ENCODE measurements at regions not wholly inside any gene's neighbourhood (a gene's known extent, or its start where the extent isn't known, plus 50 kb on each side); places are given as distances from the start of the nearest gene placed in this dataset.

DNA sequence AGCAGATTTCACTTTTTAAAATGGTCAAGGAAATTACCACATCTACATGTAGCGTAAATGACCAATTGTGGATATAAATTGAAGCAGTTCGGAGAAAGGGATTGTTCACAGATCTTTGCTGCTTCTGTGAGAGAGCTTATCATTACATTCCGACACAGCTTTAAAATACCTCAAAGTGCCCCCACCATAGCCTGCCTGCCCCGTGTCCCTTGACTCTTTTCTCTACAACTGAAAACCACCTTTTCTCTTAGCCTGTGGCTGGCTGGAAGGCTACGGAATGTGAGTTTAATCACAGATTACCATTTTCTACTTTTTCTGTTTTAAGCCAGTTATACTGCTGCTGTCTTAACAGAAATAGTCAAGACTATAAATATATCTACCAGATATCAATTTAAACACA lies 347.2 kb upstream of the MAP3K7 start:
- H3K9me3 Mint-ChIP-seq: no peaks in the 10 kb centered on the region
- H3K36me3 Mint-ChIP-seq (ENCODE audit: low read depth): no peaks in the 10 kb centered on the region
- ATAC-seq (no peak), DNase-seq (no peak)
- H3K27me3 Mint-ChIP-seq: peaks cover 4% of the 10 kb centered on the region
- H3K27ac Mint-ChIP-seq: no peak overlapping the region
- no peaks in the 10 kb centered on the region for H3K4me1 Mint-ChIP-seq
- no peak overlapping the region for H3K4me3 Mint-ChIP-seq

GRCh38 chr6:90932351-90932750 lies 345.5 kb upstream of the MAP3K7 start:
- H3K27ac Mint-ChIP-seq: no peak overlapping the region

GRCh38 chr6:90928051-90928450 lies 341.2 kb upstream of the MAP3K7 start:
- ATAC-seq: no peak
- H3K4me1 Mint-ChIP-seq: no peaks in the 10 kb centered on the region
- H3K27ac Mint-ChIP-seq: no peak overlapping the region
- H3K27me3 Mint-ChIP-seq: peaks cover 4% of the 10 kb centered on the region
- H3K4me3 Mint-ChIP-seq: no peak overlapping the region
- H3K9me3 Mint-ChIP-seq: no peaks in the 10 kb centered on the region
- no peak for DNase-seq
- H3K36me3 Mint-ChIP-seq (ENCODE audit: low read depth): no peaks in the 10 kb centered on the region

More at GRCh38 chr6:90932351-90932750, 345.5 kb upstream of the MAP3K7 start:
- Mint-ChIP-seq H3K36me3 (ENCODE audit: low read depth) (no peaks in the 10 kb centered on the region), H3K4me3 (no peak overlapping the region), H3K4me1 (no peaks in the 10 kb centered on the region), H3K27me3 (peaks cover 4% of the 10 kb centered on the region), H3K9me3 (no peaks in the 10 kb centered on the region)
- ATAC-seq (no peak), DNase-seq (no peak)

- Mint-ChIP-seq H3K27me3 (peaks cover 2% of the 10 kb centered on the region), H3K4me1 (no peaks in the 10 kb centered on the region), H3K9me3 (no peaks in the 10 kb centered on the region), H3K27ac (no peak overlapping the region), H3K4me3 (no peak overlapping the region), H3K36me3 (ENCODE audit: low read depth) (no peaks in the 10 kb centered on the region)
- ATAC-seq: no peak
- no peak for DNase-seq
Observed at GRCh38 chr6:90925726-90926125, 338.9 kb upstream of the MAP3K7 start.

- H3K4me1 Mint-ChIP-seq: no peaks in the 10 kb centered on the region
- no peak overlapping the region for H3K27ac Mint-ChIP-seq
- no peaks in the 10 kb centered on the region for H3K9me3 Mint-ChIP-seq
- H3K27me3 Mint-ChIP-seq: peaks cover 2% of the 10 kb centered on the region
- ATAC-seq (no peak), DNase-seq (no peak)
- H3K36me3 Mint-ChIP-seq (ENCODE audit: low read depth): no peaks in the 10 kb centered on the region
- no peak overlapping the region for H3K4me3 Mint-ChIP-seq
Observed at GRCh38 chr6:90922325-90922724, 335.5 kb upstream of the MAP3K7 start.

GRCh38 chr6:90918361-90918760 lies 331.5 kb upstream of the MAP3K7 start:
- Mint-ChIP-seq H3K27ac (no peak overlapping the region), H3K4me1 (no peaks in the 10 kb centered on the region), H3K36me3 (ENCODE audit: low read depth) (no peaks in the 10 kb centered on the region), H3K9me3 (no peaks in the 10 kb centered on the region), H3K27me3 (peaks cover 2% of the 10 kb centered on the region), H3K4me3 (no peak overlapping the region)
- DNase-seq: no peak
- ATAC-seq: no peak

DNA sequence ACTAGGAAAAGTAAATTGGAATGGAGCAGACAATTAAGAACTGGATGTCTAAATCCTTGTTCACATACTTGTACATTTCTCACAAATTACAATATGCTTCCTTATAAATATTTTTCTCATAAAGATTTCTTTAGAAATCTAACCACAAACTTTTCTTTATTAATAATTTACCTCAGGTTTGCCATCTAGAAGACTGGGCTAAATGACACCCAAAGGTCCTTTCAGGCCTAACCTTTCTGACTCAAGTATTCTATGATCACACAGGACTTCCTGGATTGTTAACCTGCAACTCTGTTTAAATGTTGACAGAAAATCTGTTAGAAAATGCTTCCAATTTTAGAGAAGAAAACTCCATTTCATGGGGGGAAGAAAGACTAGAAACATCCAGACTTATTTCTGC lies 330.5 kb upstream of the MAP3K7 start:
- ATAC-seq: no peak
- Mint-ChIP-seq H3K27me3 (peaks cover 2% of the 10 kb centered on the region), H3K4me3 (no peak overlapping the region), H3K4me1 (no peaks in the 10 kb centered on the region), H3K36me3 (ENCODE audit: low read depth) (no peaks in the 10 kb centered on the region), H3K9me3 (no peaks in the 10 kb centered on the region), H3K27ac (no peak overlapping the region)
- no peak for DNase-seq

GRCh38 chr6:90916968-90917367 lies 330.1 kb upstream of the MAP3K7 start:
- no peaks in the 10 kb centered on the region for H3K4me1 Mint-ChIP-seq
- H3K36me3 Mint-ChIP-seq (ENCODE audit: low read depth): no peaks in the 10 kb centered on the region
- DNase-seq: no peak
- no peak for ATAC-seq
- no peak overlapping the region for H3K4me3 Mint-ChIP-seq
- H3K27ac Mint-ChIP-seq: no peak overlapping the region
- no peaks in the 10 kb centered on the region for H3K9me3 Mint-ChIP-seq
- H3K27me3 Mint-ChIP-seq: peaks cover 2% of the 10 kb centered on the region

DNA sequence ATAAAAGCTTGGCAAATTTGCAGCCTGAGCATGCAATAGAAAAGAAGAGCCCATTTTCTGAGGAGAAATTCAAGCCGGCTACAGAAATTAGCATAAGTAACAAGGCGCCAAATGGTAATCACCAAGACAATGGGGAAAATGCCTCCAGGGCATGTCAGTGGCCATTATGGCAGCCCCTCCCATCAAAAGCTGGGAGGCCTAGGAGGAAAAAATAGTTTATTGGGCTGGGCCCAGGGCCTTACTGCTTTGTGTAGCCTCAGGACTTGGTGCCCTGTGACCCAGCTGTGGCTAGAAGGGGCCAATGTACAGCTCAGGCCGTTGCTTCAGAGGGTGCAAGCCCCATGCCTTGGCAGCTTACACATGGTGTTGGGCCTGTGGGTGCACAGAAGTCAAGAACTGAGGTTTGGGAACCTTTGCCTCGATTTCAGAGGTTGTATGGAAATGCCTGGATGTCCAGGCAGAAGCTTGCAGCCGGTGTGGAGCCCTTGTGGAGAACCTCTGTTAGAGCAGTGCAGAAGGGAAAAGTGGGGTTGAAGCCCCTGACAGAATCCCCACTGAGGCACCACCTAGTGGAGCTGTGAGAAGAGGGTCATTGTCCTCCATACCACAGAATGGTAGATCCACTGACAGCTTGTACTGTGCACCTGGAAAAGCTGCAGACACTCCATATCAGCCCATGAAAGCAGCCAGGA lies 328.5 kb upstream of the MAP3K7 start:
- ATAC-seq (no peak), DNase-seq (no peak)
- Mint-ChIP-seq H3K27ac (no peak overlapping the region), H3K27me3 (peaks cover 5% of the 10 kb centered on the region), H3K4me3 (no peak overlapping the region), H3K4me1 (no peaks in the 10 kb centered on the region), H3K9me3 (no peaks in the 10 kb centered on the region), H3K36me3 (ENCODE audit: low read depth) (no peaks in the 10 kb centered on the region)

GRCh38 chr6:90914312-90914711 lies 327.4 kb upstream of the MAP3K7 start:
- ATAC-seq: no peak
- Mint-ChIP-seq H3K27me3 (peaks cover 5% of the 10 kb centered on the region), H3K4me1 (no peaks in the 10 kb centered on the region), H3K27ac (no peak overlapping the region), H3K4me3 (no peak overlapping the region), H3K9me3 (no peaks in the 10 kb centered on the region), H3K36me3 (ENCODE audit: low read depth) (no peaks in the 10 kb centered on the region)
- no peak for DNase-seq

DNA sequence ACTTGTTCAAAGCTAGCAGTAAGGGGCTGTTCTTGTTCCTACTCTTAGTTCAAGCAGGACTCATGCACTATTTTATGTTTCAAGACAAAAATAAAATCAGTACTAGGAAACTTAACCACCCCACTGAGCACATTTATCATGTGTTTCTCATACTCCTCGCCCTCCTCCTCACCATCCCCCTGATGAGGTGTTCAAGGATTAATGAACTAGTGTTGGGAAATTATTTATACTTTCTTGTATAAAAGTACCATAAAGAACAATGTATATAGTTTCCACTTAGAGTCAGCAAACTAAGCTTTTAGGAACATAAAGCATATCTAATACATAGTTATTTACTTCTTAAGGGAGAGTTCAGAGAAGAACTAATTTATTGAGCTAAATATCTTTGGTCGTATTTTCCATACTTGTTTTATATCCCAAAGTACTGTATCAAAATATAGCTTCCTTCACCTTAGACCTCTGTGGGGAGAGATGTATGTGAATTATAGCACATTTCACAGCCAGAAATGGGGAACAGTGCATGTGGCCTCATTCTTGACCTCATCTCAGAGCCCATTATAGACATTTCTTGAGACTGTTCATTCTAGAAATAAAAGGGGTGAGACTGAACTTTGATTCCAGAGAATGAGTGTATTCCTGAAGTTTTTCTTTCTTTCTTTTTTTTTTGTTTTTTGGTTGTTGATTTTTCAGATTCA lies 326.5 kb upstream of the MAP3K7 start:
- DNase-seq: no peak
- Mint-ChIP-seq H3K4me3 (no peak overlapping the region), H3K4me1 (no peaks in the 10 kb centered on the region), H3K27ac (no peak overlapping the region), H3K9me3 (no peaks in the 10 kb centered on the region), H3K27me3 (peaks cover 5% of the 10 kb centered on the region), H3K36me3 (ENCODE audit: low read depth) (no peaks in the 10 kb centered on the region)
- no peak for ATAC-seq

- Mint-ChIP-seq H3K4me3 (no peak overlapping the region), H3K27ac (no peak overlapping the region), H3K27me3 (peaks cover 5% of the 10 kb centered on the region), H3K4me1 (no peaks in the 10 kb centered on the region), H3K36me3 (ENCODE audit: low read depth) (no peaks in the 10 kb centered on the region), H3K9me3 (no peaks in the 10 kb centered on the region)
- DNase-seq: no peak
- ATAC-seq: no peak
Observed at GRCh38 chr6:90911642-90912041, 324.8 kb upstream of the MAP3K7 start.

DNA sequence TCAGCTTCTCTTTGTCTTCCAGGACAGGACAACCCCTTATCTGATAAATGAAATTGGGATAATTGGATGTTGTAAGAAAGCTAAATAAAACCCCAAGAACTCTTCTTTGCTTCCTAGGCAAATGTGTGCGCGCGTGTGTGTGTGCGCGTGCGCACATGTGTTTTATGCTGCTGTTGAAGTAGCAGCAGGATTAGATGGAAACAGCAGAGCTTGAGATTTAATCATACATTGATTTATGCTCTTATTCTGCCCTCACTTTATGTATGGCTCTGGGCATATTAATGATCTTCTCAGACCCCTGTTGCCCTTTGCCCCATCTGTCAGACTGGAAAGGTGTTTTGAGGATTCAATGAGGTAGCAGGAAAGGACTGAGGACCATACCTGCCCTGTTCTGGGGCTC lies 324.0 kb upstream of the MAP3K7 start:
- no peak overlapping the region for H3K4me3 Mint-ChIP-seq
- DNase-seq (no peak), ATAC-seq (no peak)
- H3K36me3 Mint-ChIP-seq (ENCODE audit: low read depth): no peaks in the 10 kb centered on the region
- no peaks in the 10 kb centered on the region for H3K9me3 Mint-ChIP-seq
- peaks cover 3% of the 10 kb centered on the region for H3K27me3 Mint-ChIP-seq
- no peak overlapping the region for H3K27ac Mint-ChIP-seq
- H3K4me1 Mint-ChIP-seq: no peaks in the 10 kb centered on the region

GRCh38 chr6:90907931-90908655 lies 321.2 kb upstream of the MAP3K7 start:
- H3K27ac Mint-ChIP-seq: no peak overlapping the region
- ATAC-seq (no peak), DNase-seq (no peak)
- H3K4me1 Mint-ChIP-seq: no peaks in the 10 kb centered on the region
- no peaks in the 10 kb centered on the region for H3K9me3 Mint-ChIP-seq
- H3K4me3 Mint-ChIP-seq: no peak overlapping the region
- peaks cover 3% of the 10 kb centered on the region for H3K27me3 Mint-ChIP-seq
- no peaks in the 10 kb centered on the region for H3K36me3 Mint-ChIP-seq (ENCODE audit: low read depth)

GRCh38 chr6:90905351-90905750 lies 318.5 kb upstream of the MAP3K7 start:
- Mint-ChIP-seq H3K36me3 (ENCODE audit: low read depth) (no peaks in the 10 kb centered on the region), H3K4me3 (no peak overlapping the region), H3K9me3 (no peaks in the 10 kb centered on the region), H3K4me1 (no peaks in the 10 kb centered on the region), H3K27me3 (no peaks in the 10 kb centered on the region), H3K27ac (no peak overlapping the region)
- no peak for ATAC-seq
- no peak for DNase-seq
